HG02970 (cell line): ENCODE measurements at regions not wholly inside any gene's neighbourhood (a gene's known extent, or its start where the extent isn't known, plus 50 kb on each side); places are given as distances from the start of the nearest gene placed in this dataset.

Experiments
- ATAC-seq: cut with Tn5 transposase; IDR thresholded peaks from one replicate; pipeline ENCODE4 v1.9.1; 2021; ENCODE audit warnings: mild to moderate bottlenecking, moderate library complexity, moderate number of reproducible peaks; ENCODE audit not compliant: unreplicated experiment, low FRiP score

DNA sequence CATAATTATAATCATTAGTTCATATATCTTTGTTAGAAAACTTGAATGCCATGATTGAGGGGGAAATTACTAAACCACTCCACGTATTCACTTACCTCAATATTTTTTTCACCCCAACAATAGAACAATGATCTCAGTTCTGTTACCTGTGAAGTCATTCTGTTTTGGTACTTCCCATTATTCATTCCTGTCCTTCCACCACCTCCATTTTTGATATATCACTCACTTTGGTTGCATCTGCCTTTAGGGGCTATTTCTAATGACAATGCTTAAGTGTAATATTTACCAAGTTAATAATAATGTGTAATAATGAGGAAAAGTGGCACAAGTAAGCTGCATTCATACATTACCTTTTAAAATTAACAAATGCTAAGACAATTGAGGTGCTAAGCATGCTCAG, 218.4 kb downstream of the SPATA31D1 start:
- no peak for ATAC-seq

DNA sequence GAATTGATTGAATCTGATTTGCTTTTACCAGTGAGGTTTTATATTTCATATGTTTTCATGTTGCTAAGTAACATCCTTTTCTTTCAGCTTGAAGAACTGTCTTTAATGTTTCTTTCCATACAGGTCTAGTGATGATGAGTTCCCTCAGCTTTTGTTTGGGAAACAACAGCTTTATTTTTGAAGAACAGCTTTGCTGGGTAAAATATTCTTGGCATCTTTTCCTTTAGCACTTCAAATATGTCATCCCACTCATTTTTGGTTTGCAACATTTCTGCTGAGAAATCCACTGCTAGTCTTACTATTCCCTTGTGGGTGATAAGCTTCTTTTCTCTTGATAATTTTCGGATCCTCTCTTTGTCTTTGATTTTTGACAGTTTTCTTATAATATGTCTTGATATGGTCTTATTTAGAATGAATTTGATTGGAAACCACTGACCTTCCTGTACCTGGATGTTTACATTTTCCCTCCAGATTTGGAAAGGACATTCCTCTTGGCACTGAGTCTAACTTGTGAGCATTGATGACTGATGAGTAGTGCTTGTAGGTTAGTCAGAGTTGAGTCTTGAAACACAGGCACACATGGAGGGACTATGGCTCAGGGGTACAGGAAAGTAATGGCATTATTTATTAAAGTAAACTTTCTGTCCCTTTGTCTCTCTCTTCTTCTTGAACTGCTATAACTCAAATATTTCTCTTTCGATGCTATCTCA, 220.3 kb downstream of the SPATA31D1 start:
- ATAC-seq, result no peak

- no peak for ATAC-seq
These were observed 221.4 kb downstream of the SPATA31D1 start for GRCh38 chr9:82209797-82210470.

- no peak for ATAC-seq
These were observed 224.3 kb downstream of the SPATA31D1 start for GRCh38 chr9:82212885-82213284.

- ATAC-seq, result no peak
These were observed 227.9 kb downstream of the SPATA31D1 start for GRCh38 chr9:82216435-82216834.

- no peak for ATAC-seq
These were observed 234.9 kb downstream of the SPATA31D1 start for GRCh38 chr9:82223442-82223841.

GRCh38 chr9:82231411-82231810, 242.8 kb downstream of the SPATA31D1 start:
- ATAC-seq, result no peak

GRCh38 chr9:82234160-82234943, 245.8 kb downstream of the SPATA31D1 start:
- ATAC-seq, result no peak

DNA sequence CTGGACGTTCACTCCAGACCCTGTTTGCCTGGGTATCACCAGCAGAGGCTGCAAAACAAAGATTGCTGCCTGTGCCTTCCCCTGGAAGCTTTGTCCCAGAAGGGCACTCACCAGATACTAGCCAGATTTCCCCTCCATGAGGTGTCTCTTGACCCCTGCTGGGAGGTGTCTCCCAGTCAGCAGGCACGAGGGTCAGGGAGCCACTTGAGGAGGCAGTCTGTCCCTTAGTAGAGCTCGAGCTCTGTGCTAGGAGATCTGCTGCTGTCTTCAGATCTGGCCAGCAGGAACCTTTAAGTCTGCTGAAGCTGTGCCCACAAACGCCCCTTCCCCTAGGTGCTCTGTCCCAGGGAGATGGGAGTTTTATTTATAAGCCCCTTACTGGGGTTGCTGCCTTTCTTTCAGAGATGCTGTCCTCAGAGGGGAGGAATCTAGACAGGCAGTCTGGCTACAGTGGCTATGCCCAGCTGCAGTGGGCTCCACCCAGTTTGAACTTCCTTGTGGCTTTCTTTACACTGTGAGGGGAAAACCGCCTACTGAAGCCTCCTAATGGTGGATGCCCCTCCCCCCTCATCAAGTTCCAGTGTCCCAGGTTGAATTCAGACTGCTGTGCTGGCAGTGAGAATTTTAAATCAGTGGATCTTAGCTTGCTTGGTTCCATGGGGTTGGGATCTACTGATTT, 253.9 kb downstream of the SPATA31D1 start:
- ATAC-seq, result no peak

DNA sequence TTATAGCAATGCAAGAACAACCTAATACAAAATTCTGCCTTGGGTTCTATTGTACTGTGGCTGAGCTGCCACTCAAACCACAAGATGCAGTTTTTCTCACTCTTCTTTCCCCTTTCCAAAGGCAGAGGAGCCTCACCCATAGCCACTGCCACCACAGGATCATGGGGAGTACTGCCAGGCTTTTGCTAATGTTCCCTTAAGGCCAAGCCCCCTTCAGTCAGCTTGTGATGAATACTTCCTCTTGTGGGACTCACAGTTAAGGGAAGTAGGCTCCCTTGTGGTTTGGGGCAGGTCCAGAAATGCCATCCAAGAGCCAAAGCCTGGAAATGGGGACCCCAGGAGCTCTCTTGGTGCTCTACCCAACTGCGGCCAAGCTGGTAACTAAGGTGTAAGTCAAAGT, 258.7 kb downstream of the SPATA31D1 start:
- no peak for ATAC-seq

GRCh38 chr9:82252116-82252515, 263.5 kb downstream of the SPATA31D1 start:
- ATAC-seq, result no peak

- ATAC-seq, result no peak
These were observed 266.2 kb downstream of the SPATA31D1 start for GRCh38 chr9:82254646-82255367.

DNA sequence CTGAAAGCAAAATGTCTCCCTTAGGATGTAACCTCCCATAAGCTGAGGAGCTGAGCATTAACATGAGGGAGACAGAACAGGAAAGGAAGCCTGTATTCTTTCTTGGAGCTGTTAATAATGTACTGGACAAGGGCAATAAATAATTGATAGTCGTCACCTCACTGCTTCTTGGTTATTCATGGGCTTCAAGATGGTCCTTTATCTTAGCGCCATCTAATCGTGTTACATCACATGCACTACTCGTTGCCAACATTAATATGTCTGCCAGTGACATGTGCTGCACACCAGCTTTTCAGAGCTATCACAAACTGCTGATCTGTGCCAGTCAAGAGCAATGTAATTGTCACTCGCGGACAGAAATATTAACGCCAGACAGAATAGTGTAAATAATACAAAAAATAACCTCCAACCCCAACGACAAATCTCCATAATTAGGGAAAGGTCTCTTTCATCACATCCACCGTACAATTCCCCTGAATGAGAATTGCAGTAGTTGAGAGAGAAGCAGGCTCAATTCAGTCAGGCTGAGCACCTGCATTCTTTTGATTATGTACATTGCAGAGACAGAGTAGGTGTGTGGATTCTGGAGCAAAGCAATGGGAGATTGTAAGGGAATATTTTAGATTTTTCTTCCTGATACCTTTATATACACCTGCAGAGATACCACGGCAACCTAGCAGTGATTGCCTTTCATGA, 267.1 kb downstream of the SPATA31D1 start:
- no peak for ATAC-seq

DNA sequence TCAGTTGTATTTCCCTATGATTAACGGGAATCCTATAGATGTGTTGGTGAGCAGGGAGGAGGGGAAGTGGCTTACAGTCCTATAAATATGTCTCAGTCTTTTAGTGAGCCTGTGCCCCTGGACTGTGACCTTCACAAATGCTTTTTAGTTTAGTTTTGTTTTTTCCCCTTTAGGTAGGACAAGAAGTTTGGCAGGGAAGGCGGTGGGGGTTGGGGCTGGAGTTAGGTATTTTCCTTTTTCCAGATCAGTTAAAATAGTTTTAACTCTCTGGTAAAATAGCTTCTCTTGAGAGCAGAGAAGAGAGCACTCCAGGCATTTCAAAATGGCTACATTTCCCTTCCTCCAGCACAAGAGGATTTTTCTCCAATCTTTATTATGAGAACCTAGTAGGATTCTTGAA, 272.1 kb downstream of the SPATA31D1 start:
- no peak for ATAC-seq

DNA sequence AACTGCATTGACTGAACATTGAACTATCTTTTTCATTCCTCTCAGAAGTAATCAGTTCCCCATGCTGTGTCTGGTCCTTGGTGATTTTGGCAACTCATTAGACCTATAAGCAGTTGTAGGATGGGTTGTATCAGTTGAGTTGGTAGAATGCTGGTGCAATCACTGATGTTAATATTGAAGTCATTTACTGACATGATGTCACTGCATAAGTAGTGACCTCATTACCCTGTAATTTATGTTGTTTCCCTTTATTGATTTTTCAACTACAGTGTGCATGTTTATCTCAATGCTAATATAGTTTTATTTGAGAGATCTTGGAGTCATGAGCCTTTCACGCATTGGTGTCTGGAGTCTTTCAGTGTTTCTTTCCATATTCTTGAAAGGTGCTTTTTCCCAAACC, 275.0 kb downstream of the SPATA31D1 start:
- no peak for ATAC-seq

DNA sequence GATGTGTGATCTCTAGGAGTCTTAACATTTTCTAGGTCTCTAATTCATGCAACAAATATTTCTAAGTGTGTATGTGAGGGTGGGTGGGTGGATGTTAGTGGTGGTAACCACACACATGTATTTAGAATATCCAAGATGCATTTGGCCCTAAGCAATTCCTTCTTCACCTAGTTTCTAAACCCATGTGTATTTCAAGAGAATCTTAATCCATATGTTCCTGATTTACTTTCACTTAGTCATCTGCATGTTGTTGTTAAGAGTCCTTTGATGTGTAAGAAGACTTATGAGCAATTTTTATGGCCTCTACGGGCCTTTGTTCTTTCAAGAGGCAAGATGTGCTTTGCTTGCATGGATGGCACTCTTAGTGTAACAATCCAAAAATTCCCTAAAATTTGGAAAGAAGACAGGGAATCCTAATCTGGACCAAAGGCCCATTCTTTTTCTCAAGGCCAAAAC, 282.6 kb downstream of the SPATA31D1 start:
- ATAC-seq, result no peak

GRCh38 chr9:82273121-82273520, 284.5 kb downstream of the SPATA31D1 start:
- no peak for ATAC-seq

- ATAC-seq, result no peak
These were observed 286.8 kb downstream of the SPATA31D1 start for GRCh38 chr9:82275258-82275927.

DNA sequence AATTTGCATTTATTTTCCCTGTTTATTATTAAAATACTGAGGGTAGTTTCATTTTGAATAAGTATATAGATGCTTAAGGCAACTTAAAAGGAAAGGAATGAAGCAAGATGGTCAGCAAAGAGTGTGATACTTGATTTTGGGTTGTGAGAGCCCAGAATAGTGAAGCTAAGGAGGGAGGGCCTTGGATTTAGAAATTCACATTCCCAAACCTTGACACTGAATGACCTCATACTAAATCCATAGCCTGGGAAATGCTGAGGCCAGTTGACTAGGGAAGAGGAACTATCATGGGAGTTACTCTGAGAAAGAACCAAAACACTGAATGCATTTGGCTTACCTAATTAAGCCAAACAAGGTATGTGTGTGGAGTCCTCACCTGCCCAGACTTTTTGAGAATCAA, 292.5 kb downstream of the SPATA31D1 start:
- ATAC-seq, result no peak
